IPS DF 6.9 (cell line): ENCODE measurements at regions not wholly inside any gene's neighbourhood (a gene's known extent, or its start where the extent isn't known, plus 50 kb on each side); places are given as distances from the start of the nearest gene placed in this dataset.
"Not testable (repeated sequence)": the region's sequence is repeated elsewhere in the genome, so short reads cannot be mapped to it uniquely, and the experiment has no call there.

ENCODE experiments used
- DNase-seq: peaks from one replicate; pipeline ENCODE4 v3.0.0-alpha.2; 2013; ENCODE audit warnings: low read depth, low spot score
- H3K27ac ChIP-seq: one replicate; pipeline ENCODE4 v1.5.1; 2013; ENCODE audit warnings: low read length, control low read depth
- H3K27me3 ChIP-seq: 2 replicates; pipeline ENCODE4 v1.6.1; 2013; ENCODE audit warnings: mild to moderate bottlenecking, low read length; ENCODE audit not compliant: control insufficient read depth, insufficient read depth
- H3K36me3 ChIP-seq: 2 replicates; pipeline ENCODE4 v1.6.1; 2013; ENCODE audit warnings: low read length; ENCODE audit not compliant: control insufficient read depth, insufficient read depth
- H3K4me1 ChIP-seq: 2 replicates; pipeline ENCODE4 v1.6.1; 2013; ENCODE audit warnings: low read length; ENCODE audit not compliant: control insufficient read depth, insufficient read depth
- H3K4me3 ChIP-seq: 2 replicates; pipeline ENCODE4 v1.5.1; 2013; ENCODE audit warnings: mild to moderate bottlenecking, low read length
- H3K9me3 ChIP-seq: 2 replicates; pipeline ENCODE4 v1.6.1; 2013; ENCODE audit warnings: low read length, inconsistent platforms; ENCODE audit not compliant: control insufficient read depth, insufficient read depth
- WGBS: extraction: QIAGEN DNeasy Blood & Tissue Kit; methylation state at CpG from one replicate; pipeline ENCODE4 v1.1.7; 2013; ENCODE audit warnings: mixed read lengths, missing lambda C conversion rate; ENCODE audit not compliant: insufficient read length, insufficient coverage; 5-methylcytosine and 5-hydroxymethylcytosine counted together

- no peaks in the 10 kb centered on the region for H3K27me3 ChIP-seq
- H3K4me1 ChIP-seq: no peaks in the 10 kb centered on the region
- H3K9me3 ChIP-seq: no peaks in the 10 kb centered on the region
- no peak for DNase-seq
- no peak overlapping the region for H3K27ac ChIP-seq
- no peak overlapping the region for H3K4me3 ChIP-seq
- H3K36me3 ChIP-seq: no peaks in the 10 kb centered on the region
These were observed 1348.2 kb upstream of the ALCAM start for GRCh38 chr3:104018541-104018940.

GRCh38 chr3:104031598-104031997 is 1335.1 kb upstream of the ALCAM start:
- no CpG with 5 or more reads among the region's 1 CpG for WGBS
- H3K27me3 ChIP-seq: no peaks in the 10 kb centered on the region
- no peak for DNase-seq
- H3K9me3 ChIP-seq: no peaks in the 10 kb centered on the region
- no peaks in the 10 kb centered on the region for H3K4me1 ChIP-seq
- no peak overlapping the region for H3K27ac ChIP-seq
- H3K36me3 ChIP-seq: no peaks in the 10 kb centered on the region
- H3K4me3 ChIP-seq: no peak overlapping the region

- no peak overlapping the region for H3K27ac ChIP-seq
- no peaks in the 10 kb centered on the region for H3K9me3 ChIP-seq
- no peaks in the 10 kb centered on the region for H3K4me1 ChIP-seq
- H3K36me3 ChIP-seq: no peaks in the 10 kb centered on the region
- DNase-seq: no peak
- H3K4me3 ChIP-seq: no peak overlapping the region
- no peaks in the 10 kb centered on the region for H3K27me3 ChIP-seq
These were observed 1334.4 kb upstream of the ALCAM start for GRCh38 chr3:104032283-104032682.

GRCh38 chr3:104040896-104041295 is 1325.8 kb upstream of the ALCAM start:
- no peak for DNase-seq
- Histone ChIP-seq H3K36me3 (no peaks in the 10 kb centered on the region), H3K4me3 (no peak overlapping the region), H3K27ac (no peak overlapping the region), H3K9me3 (no peaks in the 10 kb centered on the region), H3K27me3 (no peaks in the 10 kb centered on the region), H3K4me1 (no peaks in the 10 kb centered on the region)

- not testable (repeated sequence) for H3K36me3 ChIP-seq, DNase-seq, H3K4me1 ChIP-seq, H3K27ac ChIP-seq, H3K27me3 ChIP-seq, H3K9me3 ChIP-seq, H3K4me3 ChIP-seq
- no CpG with 5 or more reads among the region's 5 CpGs for whole genome bisulfite sequencing
These were observed 1323.6 kb upstream of the ALCAM start for GRCh38 chr3:104043001-104043543.

- Histone ChIP-seq H3K27me3 (no peaks in the 10 kb centered on the region), H3K4me1 (no peaks in the 10 kb centered on the region), H3K9me3 (no peaks in the 10 kb centered on the region), H3K36me3 (no peaks in the 10 kb centered on the region), H3K27ac (no peak overlapping the region), H3K4me3 (no peak overlapping the region)
- DNase-seq: no peak
- no CpG with 5 or more reads among the region's 1 CpG for WGBS
These were observed 1322.7 kb upstream of the ALCAM start for GRCh38 chr3:104044002-104044401.

- no peak for DNase-seq
- WGBS: 100% methylated on average over 1 of the region's 2 CpGs
- Histone ChIP-seq H3K4me1 (no peaks in the 10 kb centered on the region), H3K27ac (no peak overlapping the region), H3K27me3 (no peaks in the 10 kb centered on the region), H3K9me3 (no peaks in the 10 kb centered on the region), H3K4me3 (no peak overlapping the region), H3K36me3 (no peaks in the 10 kb centered on the region)
These were observed 1300.1 kb upstream of the ALCAM start for GRCh38 chr3:104066658-104067057.

- no peak overlapping the region for H3K27ac ChIP-seq
- no peaks in the 10 kb centered on the region for H3K27me3 ChIP-seq
- no peaks in the 10 kb centered on the region for H3K36me3 ChIP-seq
- H3K9me3 ChIP-seq: no peaks in the 10 kb centered on the region
- no CpG with 5 or more reads among the region's 3 CpGs for whole genome bisulfite sequencing
- no peak overlapping the region for H3K4me3 ChIP-seq
- no peaks in the 10 kb centered on the region for H3K4me1 ChIP-seq
- no peak for DNase-seq
These were observed 1297.6 kb upstream of the ALCAM start for GRCh38 chr3:104069114-104069513.

- Histone ChIP-seq H3K36me3 (no peaks in the 10 kb centered on the region), H3K4me1 (no peaks in the 10 kb centered on the region), H3K4me3 (no peak overlapping the region), H3K27ac (no peak overlapping the region), H3K27me3 (no peaks in the 10 kb centered on the region), H3K9me3 (no peaks in the 10 kb centered on the region)
- no peak for DNase-seq
- no CpG with 5 or more reads among the region's 1 CpG for WGBS
These were observed 1295.8 kb upstream of the ALCAM start for GRCh38 chr3:104070906-104071305.

GRCh38 chr3:104080088-104080626 is 1286.6 kb upstream of the ALCAM start:
- Histone ChIP-seq H3K36me3 (no peaks in the 10 kb centered on the region), H3K4me1 (no peaks in the 10 kb centered on the region), H3K27me3 (no peaks in the 10 kb centered on the region), H3K27ac (no peak overlapping the region), H3K9me3 (no peaks in the 10 kb centered on the region), H3K4me3 (no peak overlapping the region)
- no CpG with 5 or more reads among the region's 1 CpG for WGBS
- no peak for DNase-seq

GRCh38 chr3:104088738-104089137 is 1278.0 kb upstream of the ALCAM start:
- no peaks in the 10 kb centered on the region for H3K27me3 ChIP-seq
- no peaks in the 10 kb centered on the region for H3K4me1 ChIP-seq
- no peak overlapping the region for H3K27ac ChIP-seq
- DNase-seq: no peak
- no peaks in the 10 kb centered on the region for H3K9me3 ChIP-seq
- no peak overlapping the region for H3K4me3 ChIP-seq
- no peaks in the 10 kb centered on the region for H3K36me3 ChIP-seq
